Breast epithelium (tissue), 3 donors: ENCODE measurements at regions not wholly inside any gene's neighbourhood (a gene's known extent, or its start where the extent isn't known, plus 50 kb on each side); places are given as distances from the start of the nearest gene placed in this dataset.

Experiments used
- CTCF ChIP-seq, 3 donors: fragments of 450-650 bp; IDR thresholded peaks; one replicate each; pipeline ENCODE4 v1.5.1; 2016 to 2017; ENCODE audit warnings: antibody characterized with exemption in 3 of 3, mild to moderate bottlenecking in 3 of 3, moderate library complexity in 3 of 3
- POLR2A ChIP-seq: fragments of 450-650 bp; IDR thresholded peaks from one replicate; pipeline ENCODE4 v1.6.1; 2016; ENCODE audit warnings: antibody characterized with exemption, mild to moderate bottlenecking, moderate library complexity

GRCh38 chr12:5348491-5348890 lies 83.4 kb upstream of the NTF3 start:
- TF ChIP-seq CTCF (IDR thresholded peaks at IDR 0.05) (no peak), POLR2A (no peak)
